GM12878 (cell line): ENCODE measurements at regions not wholly inside any gene's neighbourhood (a gene's known extent, or its start where the extent isn't known, plus 50 kb on each side); places are given as distances from the start of the nearest gene placed in this dataset.

ENCODE experiments used
- POLR2A ChIP-seq: IDR thresholded peaks from 2 replicates; pipeline ENCODE4 v1.6.1; 2011; ENCODE audit warnings: low read depth, mild to moderate bottlenecking, low read length
- SUZ12 ChIP-seq: fragments of 200-600 bp; sonication (generic); IDR thresholded peaks from one replicate; pipeline ENCODE4 v1.6.1; 2018; ENCODE audit warnings: antibody characterized with exemption, mild to moderate bottlenecking; ENCODE audit not compliant: unreplicated experiment
- ZNF217 ChIP-seq: fragments of 450-650 bp; IDR thresholded peaks from 2 replicates; pipeline ENCODE4 v1.6.1; 2017; ENCODE audit warnings: antibody characterized with exemption, mild to moderate bottlenecking

- no peak for TF ChIP-seq POLR2A
- no peak for TF ChIP-seq ZNF217
- no peak for TF ChIP-seq SUZ12
These were observed 60.4 kb downstream of the IRF2BP2 start for GRCh38 chr1:234549447-234550021.
